Type B pancreatic cell (in vitro differentiated cells): ENCODE measurements at regions not wholly inside any gene's neighbourhood (a gene's known extent, or its start where the extent isn't known, plus 50 kb on each side); places are given as distances from the start of the nearest gene placed in this dataset.
"Not testable (repeated sequence)": the region's sequence is repeated elsewhere in the genome, so short reads cannot be mapped to it uniquely, and the experiment has no call there.

Experiments
- DNase-seq: peaks from one replicate; pipeline ENCODE4 v3.0.0; 2021; ENCODE audit warnings: mixed read lengths; ENCODE audit not compliant: unreplicated experiment; ENCODE audit errors: extremely low spot score
- H3K27ac Mint-ChIP-seq: 2 replicates; pipeline ENCODE4 v1.8.0; 2021; ENCODE audit warnings: mild to moderate bottlenecking, mixed read lengths
- H3K27me3 Mint-ChIP-seq: 2 replicates; pipeline ENCODE4 v1.8.0; 2021; ENCODE audit warnings: mixed read lengths
- H3K36me3 Mint-ChIP-seq: 2 replicates; pipeline ENCODE4 v1.8.0; 2021; ENCODE audit warnings: mixed read lengths
- H3K4me1 Mint-ChIP-seq: one replicate; pipeline ENCODE4 v1.8.0; 2021; ENCODE audit warnings: mixed read lengths; ENCODE audit not compliant: unreplicated experiment
- H3K4me3 Mint-ChIP-seq: 2 replicates; pipeline ENCODE4 v1.8.0; 2021; ENCODE audit warnings: mild to moderate bottlenecking, mixed read lengths
- H3K9me3 Mint-ChIP-seq: 2 replicates; pipeline ENCODE4 v1.8.0; 2021; ENCODE audit warnings: mixed read lengths

DNA sequence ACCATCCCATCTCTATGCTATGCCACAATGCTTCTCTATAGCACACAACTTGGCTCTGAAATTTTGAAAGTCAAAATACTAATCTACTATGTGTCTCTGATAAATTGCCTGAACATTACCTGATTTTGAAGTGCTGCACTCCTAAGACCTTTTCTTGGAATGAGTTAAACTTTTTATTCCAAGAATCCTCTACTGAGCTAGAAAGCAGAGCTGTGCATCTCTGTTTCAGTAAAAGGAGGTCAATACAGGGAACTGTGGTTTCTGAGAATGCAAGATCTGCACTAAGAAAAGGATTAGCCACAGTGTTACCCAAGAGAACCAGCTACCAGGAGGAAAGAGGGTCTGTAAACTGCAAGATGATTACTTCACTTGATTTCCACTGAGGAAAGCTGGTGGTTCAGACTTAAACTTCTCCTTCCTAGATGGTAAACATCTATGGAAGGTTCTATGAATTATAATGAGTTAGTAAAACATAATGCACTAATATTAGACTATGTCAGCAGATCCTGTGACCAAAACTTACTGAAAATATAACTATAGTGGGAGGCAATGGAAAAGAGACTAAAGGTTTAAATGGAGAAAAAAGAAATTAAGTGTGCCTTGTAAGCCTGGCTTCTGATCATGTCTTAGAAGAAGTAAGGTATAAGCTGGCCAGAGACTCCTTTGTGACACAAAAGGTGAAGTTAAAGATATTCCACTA, 588.0 kb upstream of the DEFB115 start:
- not testable (repeated sequence) for H3K36me3 Mint-ChIP-seq, H3K9me3 Mint-ChIP-seq, H3K27me3 Mint-ChIP-seq, H3K4me1 Mint-ChIP-seq, DNase-seq, H3K4me3 Mint-ChIP-seq, H3K27ac Mint-ChIP-seq

DNA sequence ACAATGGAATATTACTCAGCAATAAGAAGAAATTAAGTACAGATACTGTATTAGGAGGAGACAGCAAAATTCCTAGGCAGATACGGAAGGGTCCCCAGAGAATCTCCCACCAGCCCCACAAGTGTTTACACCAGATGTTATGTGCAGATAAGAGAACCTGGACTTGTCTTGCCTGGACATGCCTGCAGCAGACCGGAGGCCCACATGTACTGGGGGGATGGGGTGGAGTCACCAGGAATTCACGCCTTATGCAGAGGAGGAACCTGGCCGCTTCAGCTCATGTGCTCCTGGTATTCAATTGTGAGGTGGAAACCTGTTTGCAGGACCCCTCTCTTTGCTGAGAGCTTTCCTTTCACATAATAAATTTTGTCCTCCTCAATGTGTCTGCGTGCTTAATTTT, 586.3 kb upstream of the DEFB115 start:
- H3K4me3 Mint-ChIP-seq, DNase-seq, H3K36me3 Mint-ChIP-seq, H3K27ac Mint-ChIP-seq, H3K27me3 Mint-ChIP-seq, H3K4me1 Mint-ChIP-seq, H3K9me3 Mint-ChIP-seq: not testable (repeated sequence)

DNA sequence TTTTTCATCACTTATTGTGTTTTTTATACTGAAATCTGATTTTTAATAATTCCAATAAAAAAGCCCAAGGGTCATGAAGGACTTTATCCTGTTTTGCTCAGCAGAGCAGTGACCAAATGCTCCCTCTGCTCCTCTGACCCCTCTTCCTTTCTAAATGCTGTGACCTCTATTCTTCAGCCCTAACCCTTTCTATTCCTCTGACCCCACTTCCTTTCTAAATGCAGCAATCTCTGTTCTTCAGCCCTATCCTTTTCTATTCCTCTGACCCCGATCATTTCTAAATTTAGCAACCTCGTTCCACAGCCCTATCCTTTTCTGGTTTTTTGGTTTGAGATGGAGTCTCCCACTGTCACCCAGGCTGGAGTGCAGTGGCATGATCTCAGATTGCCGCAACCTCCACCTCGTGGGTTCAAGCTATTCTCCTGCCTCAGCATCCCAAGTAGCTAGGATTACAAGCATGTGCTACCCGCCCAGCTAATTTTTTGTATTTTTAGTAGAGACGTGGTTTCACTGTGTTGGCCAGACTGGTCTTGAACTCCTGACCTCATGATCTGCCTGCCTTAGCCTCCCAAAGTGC, 581.4 kb upstream of the DEFB115 start:
- H3K27me3 Mint-ChIP-seq, H3K9me3 Mint-ChIP-seq, H3K27ac Mint-ChIP-seq, H3K4me3 Mint-ChIP-seq, H3K36me3 Mint-ChIP-seq, H3K4me1 Mint-ChIP-seq, DNase-seq: not testable (repeated sequence)

DNA sequence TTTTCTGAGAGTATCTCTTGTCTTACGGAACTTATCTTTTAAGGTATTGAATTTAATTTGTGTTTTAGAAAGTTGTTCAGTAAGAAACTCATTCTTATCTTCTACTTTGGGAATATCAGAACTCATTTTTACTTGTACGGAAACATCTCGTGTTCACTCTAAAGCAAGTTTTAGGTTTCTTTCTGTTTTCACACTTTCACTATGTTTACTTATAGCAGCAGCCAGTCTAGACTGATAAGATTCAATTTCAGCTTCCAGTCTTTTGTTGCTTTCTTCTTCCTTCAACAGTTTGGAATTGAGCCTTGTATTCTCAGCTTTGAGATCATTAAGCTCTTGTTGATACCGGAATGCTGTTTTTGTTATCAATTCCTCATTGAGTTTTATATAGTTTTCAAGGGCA, 575.2 kb upstream of the DEFB115 start:
- H3K27me3 Mint-ChIP-seq, H3K9me3 Mint-ChIP-seq, H3K4me1 Mint-ChIP-seq: not testable (repeated sequence)

DNA sequence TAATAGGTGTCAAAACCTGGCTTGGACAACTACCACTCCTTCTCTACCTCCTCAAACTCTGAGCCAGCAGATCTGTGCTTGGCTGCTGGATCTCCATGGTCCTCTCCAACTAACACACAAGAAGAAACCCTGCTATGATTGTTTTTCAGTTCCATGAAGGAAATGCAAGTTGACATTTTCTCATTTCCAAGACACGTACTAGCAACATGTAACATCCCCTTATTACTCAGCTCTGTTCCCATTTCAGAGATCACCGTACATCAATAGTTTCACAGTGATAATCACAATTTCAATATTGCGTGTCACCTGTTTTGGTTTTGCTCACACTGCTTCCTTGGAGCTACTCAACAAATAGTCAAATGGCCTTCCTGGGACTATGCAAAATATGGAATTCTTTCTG, 544.6 kb upstream of the DEFB115 start:
- not testable (repeated sequence) for DNase-seq, H3K4me1 Mint-ChIP-seq, H3K9me3 Mint-ChIP-seq, H3K27me3 Mint-ChIP-seq, H3K27ac Mint-ChIP-seq, H3K4me3 Mint-ChIP-seq, H3K36me3 Mint-ChIP-seq

More for the DNA sequence above, 575.2 kb upstream of the DEFB115 start:
- H3K27ac Mint-ChIP-seq, H3K4me3 Mint-ChIP-seq, H3K36me3 Mint-ChIP-seq, DNase-seq: not testable (repeated sequence)

DNA sequence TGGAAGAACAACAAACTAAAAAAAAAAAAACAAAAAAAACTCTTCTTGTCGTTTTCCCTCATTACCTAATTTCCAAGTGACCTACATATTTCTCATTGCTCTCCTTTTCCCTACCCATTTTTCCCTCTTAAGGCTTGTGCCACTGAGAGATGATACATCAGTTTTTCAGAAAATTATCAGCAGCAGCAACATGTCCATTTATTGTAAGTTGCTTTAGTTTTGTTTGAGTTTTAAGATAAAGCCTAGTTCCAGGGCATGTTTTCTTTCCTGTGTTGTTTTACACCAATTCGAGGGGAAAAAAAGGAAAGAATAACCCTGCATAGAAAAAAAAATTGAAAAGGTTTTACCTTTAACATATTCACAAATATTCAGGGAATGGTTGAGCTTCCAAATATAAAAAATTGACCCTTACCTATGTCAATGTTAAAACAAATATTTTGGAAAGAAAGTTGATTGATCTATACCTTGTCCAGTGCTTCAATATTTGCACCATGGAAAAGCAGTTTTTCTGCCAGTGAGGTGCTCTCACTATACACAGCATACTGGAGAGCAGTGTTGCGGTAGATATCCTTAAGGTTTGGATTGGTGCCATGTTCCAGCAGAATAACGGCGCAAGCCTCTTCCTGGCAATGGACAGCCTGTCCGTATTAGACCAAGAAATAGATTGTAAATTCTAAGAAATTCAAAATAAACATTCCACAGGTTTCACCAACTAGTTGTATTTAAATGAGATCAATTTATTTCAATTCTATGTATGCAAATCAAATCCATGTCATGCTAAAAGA, 537.9 kb upstream of the DEFB115 start:
- H3K4me3 Mint-ChIP-seq, H3K9me3 Mint-ChIP-seq, H3K27ac Mint-ChIP-seq, DNase-seq, H3K36me3 Mint-ChIP-seq, H3K4me1 Mint-ChIP-seq, H3K27me3 Mint-ChIP-seq: not testable (repeated sequence)

DNA sequence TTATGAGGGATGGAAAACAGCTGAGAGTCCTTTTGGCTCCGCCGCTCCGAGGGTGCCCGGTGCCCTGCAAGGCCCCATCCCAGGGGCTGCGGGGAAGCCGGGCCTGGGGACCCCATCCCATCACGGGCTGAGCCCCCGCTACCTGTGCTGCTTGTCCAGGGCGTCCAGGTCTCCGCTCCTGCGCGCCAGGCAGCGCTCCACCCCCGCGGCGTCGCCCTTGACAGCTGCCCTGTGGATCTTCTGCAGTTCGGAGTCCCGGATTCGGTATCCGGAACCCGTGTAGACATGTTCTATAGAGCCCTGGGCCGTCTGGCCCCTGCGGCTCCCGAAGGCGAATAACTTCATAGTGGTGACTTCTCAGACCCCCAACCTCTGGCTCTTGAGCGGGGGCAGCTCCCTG, 534.0 kb upstream of the DEFB115 start:
- not testable (repeated sequence) for H3K4me3 Mint-ChIP-seq, DNase-seq, H3K27me3 Mint-ChIP-seq, H3K27ac Mint-ChIP-seq, H3K4me1 Mint-ChIP-seq, H3K9me3 Mint-ChIP-seq, H3K36me3 Mint-ChIP-seq

DNA sequence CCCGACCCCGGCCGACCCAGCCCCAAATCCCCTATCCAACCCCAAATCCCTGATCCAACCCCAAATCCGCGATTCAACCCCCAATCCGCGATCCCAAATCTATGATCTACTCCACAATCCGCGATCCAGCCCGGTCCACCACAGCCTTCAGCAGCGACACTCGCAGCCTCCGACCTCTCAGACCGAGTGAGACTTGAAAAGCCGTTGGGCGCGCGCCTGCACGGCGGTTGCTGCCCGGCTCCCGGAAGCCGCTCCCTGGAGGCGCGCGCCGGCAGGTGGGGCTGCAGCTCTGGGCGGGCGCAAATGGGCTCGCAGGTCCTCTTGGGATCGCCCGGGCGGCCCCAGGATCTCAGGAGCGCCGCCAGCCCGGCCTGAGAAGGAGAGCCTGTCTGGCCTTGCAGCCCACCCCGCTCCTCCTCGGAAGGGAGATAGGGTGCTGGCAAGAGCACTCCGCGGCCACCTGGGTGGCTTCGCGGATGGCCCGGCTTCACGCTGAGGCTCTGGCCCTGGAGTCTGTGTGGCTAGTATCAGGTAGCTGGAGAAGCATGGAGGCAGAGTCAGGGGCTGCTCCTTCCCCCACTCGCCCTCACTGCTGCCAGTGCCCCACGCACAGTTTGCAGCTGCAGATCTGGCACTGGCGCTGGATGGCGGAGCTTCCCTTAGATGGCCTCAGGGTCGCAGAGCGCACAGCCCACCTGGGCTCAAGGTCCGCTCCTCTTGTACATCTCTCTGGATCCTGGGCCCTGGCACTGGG, 533.4 kb upstream of the DEFB115 start:
- H3K27ac Mint-ChIP-seq, H3K9me3 Mint-ChIP-seq, H3K4me1 Mint-ChIP-seq, DNase-seq, H3K4me3 Mint-ChIP-seq, H3K36me3 Mint-ChIP-seq, H3K27me3 Mint-ChIP-seq: not testable (repeated sequence)

DNA sequence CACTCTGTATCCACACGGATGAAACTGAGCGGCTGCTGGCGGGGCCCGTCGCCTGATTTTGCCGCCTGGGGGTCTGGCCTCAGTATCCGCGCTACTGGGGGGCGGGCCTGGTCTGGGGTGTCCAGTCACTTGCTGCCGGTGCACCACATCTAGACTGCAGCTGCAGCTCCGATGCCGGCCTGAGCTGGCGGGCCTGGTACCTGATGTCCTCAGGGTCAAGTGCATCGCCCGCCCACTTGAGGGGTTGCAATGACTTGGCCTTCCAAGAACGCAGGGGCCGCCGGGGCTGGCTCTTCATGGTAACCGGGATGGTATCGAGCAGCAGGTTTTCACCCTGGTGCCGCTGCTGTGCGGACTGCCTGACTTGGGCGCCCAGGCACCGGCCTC, 532.8 kb upstream of the DEFB115 start:
- not testable (repeated sequence) for H3K9me3 Mint-ChIP-seq, H3K4me3 Mint-ChIP-seq, H3K36me3 Mint-ChIP-seq, H3K27ac Mint-ChIP-seq, H3K27me3 Mint-ChIP-seq, H3K4me1 Mint-ChIP-seq
- DNase-seq: peak; percentile 62

DNA sequence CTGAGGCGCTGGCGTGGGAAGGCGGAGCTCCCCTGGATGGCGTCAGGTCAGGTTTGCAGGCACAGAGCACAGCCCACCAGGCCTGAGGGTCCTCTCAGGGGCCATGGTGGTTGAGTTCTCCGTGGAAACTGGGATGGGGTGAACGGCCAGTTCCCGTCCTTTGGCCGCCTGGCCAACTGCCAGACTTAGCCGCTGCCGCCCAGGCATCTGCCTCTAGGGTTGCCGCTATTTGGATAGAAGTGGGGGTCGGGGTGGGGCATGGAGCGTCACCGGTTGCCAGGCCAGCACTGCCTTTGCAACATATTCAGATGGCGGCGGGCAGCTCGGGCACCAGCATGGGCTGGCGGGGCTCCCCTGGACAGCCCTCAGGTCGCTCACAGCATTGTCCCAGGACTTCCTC, 532.3 kb upstream of the DEFB115 start:
- H3K27ac Mint-ChIP-seq, DNase-seq, H3K4me1 Mint-ChIP-seq, H3K4me3 Mint-ChIP-seq, H3K9me3 Mint-ChIP-seq, H3K27me3 Mint-ChIP-seq, H3K36me3 Mint-ChIP-seq: not testable (repeated sequence)

DNA sequence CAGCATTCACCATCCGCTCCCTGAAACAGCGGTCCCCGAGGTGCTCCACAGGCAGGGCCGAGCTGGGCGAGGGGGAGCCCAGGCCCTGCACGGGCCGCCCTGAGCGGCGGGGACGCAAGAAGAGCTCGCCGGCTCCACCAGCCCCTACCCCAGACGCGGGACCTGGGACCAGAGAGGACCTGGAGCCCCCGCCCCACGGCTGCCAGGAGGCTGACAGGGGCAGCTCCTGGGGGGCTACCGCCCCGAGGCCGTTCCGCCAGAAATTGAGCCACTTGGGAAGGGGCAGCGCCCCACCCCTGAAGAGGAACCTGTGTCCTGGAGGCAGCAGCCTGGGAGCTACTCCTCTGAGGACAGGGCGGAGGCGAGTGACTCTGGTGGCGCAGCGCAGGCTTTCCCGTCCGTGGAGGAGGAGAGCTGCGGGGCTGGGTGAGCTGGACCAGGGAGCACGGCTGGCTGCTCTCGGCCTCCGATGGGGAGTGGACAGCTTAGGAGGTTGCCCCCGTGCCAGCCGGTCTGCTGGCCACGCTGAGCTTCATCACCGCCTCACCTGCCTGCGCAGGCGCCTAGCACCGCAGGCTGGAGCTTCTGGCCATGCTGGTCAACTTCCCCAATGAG, 529.1 kb upstream of the DEFB115 start:
- H3K27ac Mint-ChIP-seq, H3K9me3 Mint-ChIP-seq, H3K27me3 Mint-ChIP-seq, H3K36me3 Mint-ChIP-seq, DNase-seq, H3K4me1 Mint-ChIP-seq, H3K4me3 Mint-ChIP-seq: not testable (repeated sequence)
